Ishikawa (cell line): ENCODE measurements at regions not wholly inside any gene's neighbourhood (a gene's known extent, or its start where the extent isn't known, plus 50 kb on each side); places are given as distances from the start of the nearest gene placed in this dataset.

ENCODE experiments used
- CEBPB ChIP-seq: IDR thresholded peaks from 2 replicates; pipeline ENCODE4 v1.6.1; 2012
- CREB1 ChIP-seq: IDR thresholded peaks from 2 replicates; pipeline ENCODE4 v1.6.1; 2012; ENCODE audit warnings: low read depth
- EGR1 ChIP-seq: IDR thresholded peaks from 2 replicates; pipeline ENCODE4 v1.6.1; 2012
- EP300 ChIP-seq: IDR thresholded peaks from 2 replicates; pipeline ENCODE4 v1.6.1; 2012; ENCODE audit warnings: borderline replicate concordance
- FOXM1 ChIP-seq: IDR thresholded peaks from 2 replicates; pipeline ENCODE4 v1.6.1; 2012; ENCODE audit warnings: low read depth, borderline replicate concordance
- MAX ChIP-seq: IDR thresholded peaks from 2 replicates; pipeline ENCODE4 v1.6.1; 2012
- NFIC ChIP-seq: IDR thresholded peaks from 2 replicates; pipeline ENCODE4 v1.6.1; 2012
- RAD21 ChIP-seq: IDR thresholded peaks from 2 replicates; pipeline ENCODE4 v1.6.1; 2012; ENCODE audit warnings: low read depth
- REST ChIP-seq: IDR thresholded peaks from 2 replicates; pipeline ENCODE4 v1.6.1; 2012; ENCODE audit warnings: low read depth, mild to moderate bottlenecking
- TAF1 ChIP-seq: IDR thresholded peaks from 2 replicates; pipeline ENCODE4 v1.6.1; 2012; ENCODE audit warnings: low read depth, mild to moderate bottlenecking
- TCF12 ChIP-seq: IDR thresholded peaks from 2 replicates; pipeline ENCODE4 v1.6.1; 2012; ENCODE audit warnings: low read depth
- TEAD4 ChIP-seq: IDR thresholded peaks from 2 replicates; pipeline ENCODE4 v1.6.1; 2012
- USF1 ChIP-seq: IDR thresholded peaks from 2 replicates; pipeline ENCODE4 v1.6.1; 2012
- YY1 ChIP-seq: IDR thresholded peaks from 2 replicates; pipeline ENCODE4 v1.6.1; 2012; ENCODE audit warnings: low read depth
- ZBTB7A ChIP-seq: IDR thresholded peaks from 2 replicates; pipeline ENCODE4 v1.6.1; 2012; ENCODE audit warnings: low read depth

- TF ChIP-seq RAD21, result no peak
- no peak for TF ChIP-seq FOXM1
- no peak for TF ChIP-seq USF1
- TF ChIP-seq EGR1, result no peak
- TF ChIP-seq CREB1, result no peak
- TF ChIP-seq CEBPB, result no peak
- no peak for TF ChIP-seq REST
- no peak for TF ChIP-seq EP300
- no peak for TF ChIP-seq MAX
- TF ChIP-seq TCF12, result no peak
Measured at GRCh38 chr1:198007687-198008607, 90.8 kb downstream of the LHX9 start.

GRCh38 chr1:198014355-198014754, 97.2 kb downstream of the LHX9 start:
- TF ChIP-seq NFIC, result no peak
- no peak for TF ChIP-seq TAF1
- TF ChIP-seq RAD21, result no peak
- TF ChIP-seq CREB1, result no peak
- TF ChIP-seq TCF12, result no peak
- TF ChIP-seq EGR1, result no peak
- no peak for TF ChIP-seq MAX
- TF ChIP-seq CEBPB, result no peak
- no peak for TF ChIP-seq FOXM1
- no peak for TF ChIP-seq TEAD4
- no peak for TF ChIP-seq USF1
- TF ChIP-seq YY1, result no peak
- TF ChIP-seq REST, result no peak
- no peak for TF ChIP-seq ZBTB7A
- TF ChIP-seq EP300, result no peak

DNA sequence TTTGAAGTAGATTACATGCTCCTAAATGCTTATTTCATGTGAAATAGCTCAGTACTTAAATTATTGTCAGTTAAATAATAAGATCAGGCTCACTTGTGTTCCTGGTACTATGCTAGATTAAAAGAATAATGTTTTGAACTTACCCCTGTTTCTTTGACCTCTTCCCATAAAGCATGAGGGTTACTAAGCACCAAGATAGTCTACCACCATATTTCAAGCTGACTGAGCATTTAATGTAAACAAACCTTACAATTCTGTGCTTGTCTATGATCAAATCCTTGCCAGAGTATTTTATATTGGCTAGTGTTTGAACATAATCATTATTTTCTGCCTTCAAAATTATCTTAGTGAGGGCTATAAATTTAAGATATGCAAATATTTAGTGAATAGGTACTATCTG, 98.1 kb downstream of the LHX9 start:
- TF ChIP-seq EP300 (no peak), EGR1 (no peak), TEAD4 (no peak), USF1 (no peak), CREB1 (no peak), YY1 (no peak), FOXM1 (no peak), TCF12 (no peak)

DNA sequence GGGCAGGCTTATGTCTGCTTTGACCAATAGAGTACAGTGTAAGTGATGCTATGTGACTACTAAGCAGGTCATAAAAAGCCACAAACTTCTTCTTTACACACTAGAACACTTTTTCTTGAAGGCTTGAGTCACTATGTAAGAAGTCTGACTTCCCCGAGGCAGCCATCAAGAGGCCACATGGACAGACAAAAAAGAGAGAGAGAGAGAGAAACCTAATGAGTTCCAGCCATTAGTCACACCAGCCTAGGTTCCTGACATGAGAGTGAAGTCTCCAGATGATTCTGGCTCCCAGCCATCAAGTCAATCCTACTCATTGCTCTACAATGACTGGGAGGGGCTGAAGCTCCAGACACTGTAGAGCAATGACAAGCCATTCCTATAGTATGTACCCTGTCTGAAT, 101.4 kb downstream of the LHX9 start:
- TF ChIP-seq MAX, result peak; percentile 29; the same call in 1 of the 2 replicates
- no peak for TF ChIP-seq EGR1
- no peak for TF ChIP-seq ZBTB7A
- peak; percentile 65 for TF ChIP-seq NFIC

DNA sequence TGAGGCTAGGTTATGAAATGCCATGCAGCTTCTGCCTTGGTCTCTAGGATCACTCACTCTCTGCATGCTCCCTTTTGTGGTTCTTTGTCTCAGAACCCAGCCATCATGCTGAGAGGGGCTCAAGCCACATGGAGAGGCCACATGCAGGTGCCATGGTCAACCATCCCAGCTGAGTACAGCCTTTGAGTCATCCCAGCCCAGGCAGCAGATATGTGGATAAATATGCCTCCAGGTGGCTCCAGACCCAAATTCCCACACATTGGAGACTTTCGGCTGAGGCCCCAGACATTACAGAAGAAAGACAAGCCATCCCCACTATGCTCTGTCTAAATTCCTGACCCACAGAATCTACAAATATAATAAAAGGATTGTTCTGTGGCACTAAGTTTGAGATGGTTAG, 102.0 kb downstream of the LHX9 start:
- TF ChIP-seq RAD21 (no peak), TAF1 (no peak), USF1 (no peak), EGR1 (no peak), ZBTB7A (no peak), CREB1 (no peak), MAX (no peak), NFIC (no peak), REST (no peak), CEBPB (no peak), TEAD4 (no peak), FOXM1 (no peak), TCF12 (no peak), YY1 (no peak), EP300 (no peak)
